ENCODE measurements at regions not wholly inside any gene's neighbourhood (a gene's known extent, or its start where the extent isn't known, plus 50 kb on each side); places are given as distances from the start of the nearest gene placed in this dataset.

GRCh38 chr4:35966566-35966965 is 277.7 kb downstream of the ARAP2 start:
- TF ChIP-seq YY1 (IDR thresholded peaks at IDR 0.05; ENCODE audit: insufficient read depth, insufficient read length): no peak
- no peak for TF ChIP-seq ZNF274 (IDR thresholded peaks at IDR 0.05; ENCODE audit: low read depth, low read length)

Measured in NT2/D1 (cell line).